ENCODE measurements at regions not wholly inside any gene's neighbourhood (a gene's known extent, or its start where the extent isn't known, plus 50 kb on each side); places are given as distances from the start of the nearest gene placed in this dataset.

DNA sequence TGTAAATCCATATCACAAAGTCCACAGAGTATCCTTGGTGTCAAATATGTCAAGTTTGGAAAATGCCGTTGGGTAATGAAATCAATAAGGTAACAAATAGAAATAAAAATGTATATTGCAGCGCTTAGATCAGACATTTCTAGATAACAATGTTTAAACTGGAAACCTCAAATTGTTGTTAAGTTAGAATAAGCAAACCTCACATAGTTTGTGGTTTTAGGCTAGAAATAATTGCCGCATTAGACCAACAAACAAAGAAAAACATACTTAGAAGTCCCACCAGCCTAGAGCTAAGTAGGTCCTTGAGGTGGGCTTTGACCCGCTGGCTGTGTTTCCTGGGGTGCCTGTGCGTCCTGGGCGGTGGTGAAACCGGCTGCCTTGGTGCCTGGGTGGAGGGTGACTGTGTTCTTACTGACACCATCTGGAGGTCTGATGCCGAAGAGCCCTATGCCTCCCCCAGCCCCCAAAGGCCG, 71.4 kb downstream of the DACT2 start:
- TF ChIP-seq PPARA (CRISPR knock-in tag; IDR thresholded peaks at IDR 0.05; ENCODE audit: borderline replicate concordance) (no peak), TOX (CRISPR knock-in tag; IDR thresholded peaks at IDR 0.05; ENCODE audit: borderline replicate concordance) (no peak), ZNF70 (CRISPR knock-in tag; IDR thresholded peaks at IDR 0.05) (no peak), ISL1 (CRISPR knock-in tag; IDR thresholded peaks at IDR 0.05) (no peak)
- TF ChIP-seq, protein P1, sequence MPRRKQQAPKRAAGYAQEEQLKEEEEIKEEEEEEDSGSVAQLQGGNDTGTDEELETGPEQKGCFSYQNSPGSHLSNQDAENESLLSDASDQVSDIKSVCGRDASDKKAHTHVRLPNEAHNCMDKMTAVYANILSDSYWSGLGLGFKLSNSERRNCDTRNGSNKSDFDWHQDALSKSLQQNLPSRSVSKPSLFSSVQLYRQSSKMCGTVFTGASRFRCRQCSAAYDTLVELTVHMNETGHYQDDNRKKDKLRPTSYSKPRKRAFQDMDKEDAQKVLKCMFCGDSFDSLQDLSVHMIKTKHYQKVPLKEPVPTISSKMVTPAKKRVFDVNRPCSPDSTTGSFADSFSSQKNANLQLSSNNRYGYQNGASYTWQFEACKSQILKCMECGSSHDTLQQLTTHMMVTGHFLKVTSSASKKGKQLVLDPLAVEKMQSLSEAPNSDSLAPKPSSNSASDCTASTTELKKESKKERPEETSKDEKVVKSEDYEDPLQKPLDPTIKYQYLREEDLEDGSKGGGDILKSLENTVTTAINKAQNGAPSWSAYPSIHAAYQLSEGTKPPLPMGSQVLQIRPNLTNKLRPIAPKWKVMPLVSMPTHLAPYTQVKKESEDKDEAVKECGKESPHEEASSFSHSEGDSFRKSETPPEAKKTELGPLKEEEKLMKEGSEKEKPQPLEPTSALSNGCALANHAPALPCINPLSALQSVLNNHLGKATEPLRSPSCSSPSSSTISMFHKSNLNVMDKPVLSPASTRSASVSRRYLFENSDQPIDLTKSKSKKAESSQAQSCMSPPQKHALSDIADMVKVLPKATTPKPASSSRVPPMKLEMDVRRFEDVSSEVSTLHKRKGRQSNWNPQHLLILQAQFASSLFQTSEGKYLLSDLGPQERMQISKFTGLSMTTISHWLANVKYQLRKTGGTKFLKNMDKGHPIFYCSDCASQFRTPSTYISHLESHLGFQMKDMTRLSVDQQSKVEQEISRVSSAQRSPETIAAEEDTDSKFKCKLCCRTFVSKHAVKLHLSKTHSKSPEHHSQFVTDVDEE (CRISPR knock-in tag; IDR thresholded peaks at IDR 0.05), result no peak

Measured in SK-N-SH treated with all-trans-retinoic acid at 6 μM for 48 hours (cell line).